ENCODE measurements at regions not wholly inside any gene's neighbourhood (a gene's known extent, or its start where the extent isn't known, plus 50 kb on each side); places are given as distances from the start of the nearest gene placed in this dataset.

DNA sequence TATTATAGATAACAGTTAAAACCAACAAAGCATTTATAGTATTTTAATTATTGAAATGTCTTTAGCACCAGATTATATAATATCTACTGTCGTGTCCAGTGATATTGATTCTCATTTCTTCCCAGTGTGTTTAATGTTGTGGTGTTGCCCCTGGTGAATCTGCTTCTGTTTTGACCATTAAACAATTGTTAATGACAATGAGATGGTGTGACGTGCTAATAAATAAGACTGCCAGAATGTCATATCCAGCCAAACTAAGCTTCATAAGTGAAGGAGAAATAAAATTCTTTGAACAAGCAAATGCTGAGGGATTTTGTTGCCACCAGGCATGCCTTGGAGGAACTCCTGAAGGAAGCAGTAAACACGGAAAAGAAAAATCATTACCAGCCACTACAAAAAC, 480.0 kb upstream of the ROBO1 start:
- no peak overlapping the region for H3K27ac ChIP-seq
- H3K4me3 ChIP-seq: no peak overlapping the region
- H3K9me3 ChIP-seq (ENCODE audit: low read depth): no peaks in the 10 kb centered on the region
- H3K9me2 ChIP-seq (ENCODE audit: insufficient read depth): no peaks in the 10 kb centered on the region
- H3F3A ChIP-seq (ENCODE audit: insufficient read depth): no peaks in the 10 kb centered on the region
- in situ Hi-C loops (cut with MboI): no loop called here
- H4K20me1 ChIP-seq (ENCODE audit: insufficient read depth): no peaks in the 10 kb centered on the region
- no peaks in the 10 kb centered on the region for H3K79me2 ChIP-seq (ENCODE audit: insufficient read depth)
- WGBS, 2 experiments (ENCODE audit: low coverage in 1 of 2, low lambda C conversion rate in 2 of 2, missing lambda C conversion rate in 2 of 2): 23 to 29% methylated on average over 3 of the region's 3 CpGs
- no peak overlapping the region for H2AFZ ChIP-seq
- no peak overlapping the region for H3K4me2 ChIP-seq (ENCODE audit: unreplicated experiment)
- no peak overlapping the region for H3K9ac ChIP-seq
- no peaks in the 10 kb centered on the region for H3K36me3 ChIP-seq (ENCODE audit: low read depth)
- H3K27me3 ChIP-seq (replicated peaks; ENCODE audit: insufficient read depth): no peaks in the 10 kb centered on the region
- no peaks in the 10 kb centered on the region for H3K4me1 ChIP-seq (ENCODE audit: insufficient read depth)
- no peak for DNase-seq
- TF ChIP-seq EZH2phosphoT487 (IDR thresholded peaks at IDR 0.05; ENCODE audit: insufficient read depth, low read depth) (no peak), EZH2 (IDR thresholded peaks at IDR 0.05; ENCODE audit: insufficient read depth, poor library complexity, severe bottlenecking) (no peak)

DNA sequence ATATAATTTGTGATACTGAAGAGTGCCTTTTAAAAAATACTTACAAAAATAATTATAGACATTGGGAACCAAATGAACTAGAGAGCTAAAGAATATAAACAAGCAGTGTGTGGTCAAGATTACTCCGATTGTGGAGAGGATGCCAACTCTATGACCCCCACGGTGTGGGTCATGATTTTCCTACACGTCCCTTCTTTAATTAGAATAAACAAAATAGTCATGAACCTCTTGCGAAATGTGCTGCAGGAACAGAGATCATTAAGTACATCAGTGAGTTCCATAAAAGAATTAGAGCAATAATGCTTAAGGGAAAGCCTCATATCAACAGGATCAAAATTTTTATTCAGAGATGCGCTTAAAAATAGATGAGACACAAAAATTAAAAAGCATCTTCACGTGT, 476.6 kb upstream of the ROBO1 start:
- Histone ChIP-seq H3K9me2 (ENCODE audit: insufficient read depth) (no peaks in the 10 kb centered on the region), H3K4me1 (ENCODE audit: insufficient read depth) (no peaks in the 10 kb centered on the region), H2AFZ (no peak overlapping the region), H3K4me3 (no peak overlapping the region), H3K79me2 (ENCODE audit: insufficient read depth) (no peaks in the 10 kb centered on the region), H3K4me2 (ENCODE audit: unreplicated experiment) (no peak overlapping the region), H3F3A (ENCODE audit: insufficient read depth) (no peaks in the 10 kb centered on the region), H3K27ac (no peak overlapping the region), H3K9ac (no peak overlapping the region), H3K36me3 (ENCODE audit: low read depth) (no peaks in the 10 kb centered on the region), H3K9me3 (ENCODE audit: low read depth) (no peaks in the 10 kb centered on the region), H3K27me3 (replicated peaks; ENCODE audit: insufficient read depth) (no peaks in the 10 kb centered on the region), H4K20me1 (ENCODE audit: insufficient read depth) (no peaks in the 10 kb centered on the region)
- in situ Hi-C loops (cut with MboI): no loop called here
- 14 to 18% methylated on average over 6 of the region's 6 CpGs for WGBS, 2 experiments (ENCODE audit: low coverage in 1 of 2, low lambda C conversion rate in 2 of 2, missing lambda C conversion rate in 2 of 2)
- TF ChIP-seq EZH2phosphoT487 (IDR thresholded peaks at IDR 0.05; ENCODE audit: insufficient read depth, low read depth): no peak
- no peak for TF ChIP-seq EZH2 (IDR thresholded peaks at IDR 0.05; ENCODE audit: insufficient read depth, poor library complexity, severe bottlenecking)
- DNase-seq: peak; percentile 3

DNA sequence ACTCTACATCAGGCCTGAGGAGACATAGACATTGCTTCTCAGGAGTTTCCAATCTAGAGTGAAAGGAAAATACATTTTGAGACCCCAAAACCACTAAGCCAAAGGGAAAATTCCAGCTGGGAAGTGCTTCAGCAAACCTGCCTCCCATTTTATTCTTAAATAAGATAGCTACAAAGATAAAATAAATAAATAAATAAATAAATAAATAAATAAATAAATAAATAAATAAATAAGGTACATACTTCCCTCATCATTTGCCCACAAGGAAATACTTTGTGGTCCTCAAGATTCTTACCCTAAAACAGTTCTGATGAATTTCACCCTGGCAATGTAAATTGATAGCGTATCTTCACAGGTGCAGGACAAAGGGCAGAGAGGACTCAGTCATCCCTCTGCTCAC, 474.0 kb upstream of the ROBO1 start:
- WGBS, 2 experiments (ENCODE audit: low coverage in 1 of 2, low lambda C conversion rate in 2 of 2, missing lambda C conversion rate in 2 of 2): 52 to 53% methylated on average over 1 of the region's 1 CpG
- Histone ChIP-seq H3K4me2 (ENCODE audit: unreplicated experiment) (no peak overlapping the region), H3K36me3 (ENCODE audit: low read depth) (no peaks in the 10 kb centered on the region), H3K4me1 (ENCODE audit: insufficient read depth) (no peaks in the 10 kb centered on the region), H3K27me3 (replicated peaks; ENCODE audit: insufficient read depth) (no peaks in the 10 kb centered on the region), H3K79me2 (ENCODE audit: insufficient read depth) (no peaks in the 10 kb centered on the region), H3K9me3 (ENCODE audit: low read depth) (no peaks in the 10 kb centered on the region), H3K9ac (no peak overlapping the region), H3K27ac (no peak overlapping the region), H2AFZ (no peak overlapping the region), H3K4me3 (no peak overlapping the region), H3K9me2 (ENCODE audit: insufficient read depth) (no peaks in the 10 kb centered on the region), H3F3A (ENCODE audit: insufficient read depth) (no peaks in the 10 kb centered on the region), H4K20me1 (ENCODE audit: insufficient read depth) (no peaks in the 10 kb centered on the region)
- in situ Hi-C loops (cut with MboI): no loop called here
- TF ChIP-seq EZH2 (IDR thresholded peaks at IDR 0.05; ENCODE audit: insufficient read depth, poor library complexity, severe bottlenecking) (no peak), EZH2phosphoT487 (IDR thresholded peaks at IDR 0.05; ENCODE audit: insufficient read depth, low read depth) (no peak)
- no peak for DNase-seq

DNA sequence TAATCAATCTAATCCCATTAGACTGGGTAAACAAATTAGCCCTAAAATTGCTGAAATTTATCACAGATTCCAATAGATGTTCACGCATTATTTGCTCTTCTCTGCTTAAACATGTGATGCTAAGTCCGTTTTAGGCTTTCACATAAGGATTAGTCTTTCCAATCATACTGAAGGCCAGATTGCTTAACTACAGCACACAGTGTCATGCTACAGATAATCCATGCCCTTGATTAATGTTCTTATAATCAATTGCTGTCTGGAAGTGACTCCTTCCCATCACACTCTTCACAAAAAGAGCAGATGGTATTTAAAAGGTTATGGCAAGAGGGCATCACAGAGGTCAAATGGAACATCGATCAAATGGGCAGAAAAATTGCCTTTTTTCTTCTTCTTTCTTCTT, 471.5 kb upstream of the ROBO1 start:
- Histone ChIP-seq H3K9me2 (ENCODE audit: insufficient read depth) (no peaks in the 10 kb centered on the region), H3K27me3 (replicated peaks; ENCODE audit: insufficient read depth) (no peaks in the 10 kb centered on the region), H3K36me3 (ENCODE audit: low read depth) (no peaks in the 10 kb centered on the region), H2AFZ (no peak overlapping the region), H3K4me3 (no peak overlapping the region), H3K9me3 (ENCODE audit: low read depth) (no peaks in the 10 kb centered on the region), H3F3A (ENCODE audit: insufficient read depth) (no peaks in the 10 kb centered on the region), H3K9ac (no peak overlapping the region), H3K79me2 (ENCODE audit: insufficient read depth) (no peaks in the 10 kb centered on the region), H4K20me1 (ENCODE audit: insufficient read depth) (no peaks in the 10 kb centered on the region), H3K4me1 (ENCODE audit: insufficient read depth) (no peaks in the 10 kb centered on the region), H3K4me2 (ENCODE audit: unreplicated experiment) (no peak overlapping the region), H3K27ac (no peak overlapping the region)
- DNase-seq: no peak
- in situ Hi-C loops (cut with MboI): no loop called here
- TF ChIP-seq EZH2 (IDR thresholded peaks at IDR 0.05; ENCODE audit: insufficient read depth, poor library complexity, severe bottlenecking): no peak
- TF ChIP-seq EZH2phosphoT487 (IDR thresholded peaks at IDR 0.05; ENCODE audit: insufficient read depth, low read depth): no peak
- WGBS, 2 experiments (ENCODE audit: low coverage in 1 of 2, low lambda C conversion rate in 2 of 2, missing lambda C conversion rate in 2 of 2): 17 to 25% methylated on average over 3 of the region's 3 CpGs

DNA sequence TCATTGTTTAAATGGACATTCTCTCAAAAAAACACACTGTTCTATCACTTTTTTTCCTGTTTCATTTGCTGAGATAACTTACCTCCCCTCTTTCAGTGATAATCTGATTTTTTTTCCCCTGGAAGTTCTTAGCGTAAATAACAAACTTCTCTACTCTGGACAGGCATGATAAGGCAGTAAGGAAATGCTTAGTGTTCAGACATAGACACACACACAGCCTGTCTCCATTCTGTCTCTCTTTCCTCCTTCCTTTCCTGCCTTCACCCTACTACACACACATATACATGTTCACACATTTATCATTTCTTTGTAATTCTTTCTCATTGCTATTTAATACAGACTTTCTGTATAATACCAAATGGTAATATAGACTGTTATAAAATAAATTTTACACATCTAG, 470.8 kb upstream of the ROBO1 start:
- in situ Hi-C loops (cut with MboI): no loop called here
- WGBS, 2 experiments (ENCODE audit: low coverage in 1 of 2, low lambda C conversion rate in 2 of 2, missing lambda C conversion rate in 2 of 2): 2 to 15% methylated on average over 1 of the region's 1 CpG
- Histone ChIP-seq H3K79me2 (ENCODE audit: insufficient read depth) (no peaks in the 10 kb centered on the region), H3K36me3 (ENCODE audit: low read depth) (no peaks in the 10 kb centered on the region), H3K4me2 (ENCODE audit: unreplicated experiment) (no peak overlapping the region), H3K9me3 (ENCODE audit: low read depth) (no peaks in the 10 kb centered on the region), H3K9ac (no peak overlapping the region), H2AFZ (no peak overlapping the region), H3K4me1 (ENCODE audit: insufficient read depth) (no peaks in the 10 kb centered on the region), H3K27me3 (replicated peaks; ENCODE audit: insufficient read depth) (no peaks in the 10 kb centered on the region), H3K4me3 (no peak overlapping the region), H3F3A (ENCODE audit: insufficient read depth) (no peaks in the 10 kb centered on the region), H3K9me2 (ENCODE audit: insufficient read depth) (no peaks in the 10 kb centered on the region), H3K27ac (no peak overlapping the region), H4K20me1 (ENCODE audit: insufficient read depth) (no peaks in the 10 kb centered on the region)
- TF ChIP-seq EZH2 (IDR thresholded peaks at IDR 0.05; ENCODE audit: insufficient read depth, poor library complexity, severe bottlenecking): no peak
- no peak for TF ChIP-seq EZH2phosphoT487 (IDR thresholded peaks at IDR 0.05; ENCODE audit: insufficient read depth, low read depth)
- DNase-seq: no peak
